Peyer's patch (tissue), 4 donors: ENCODE measurements at regions not wholly inside any gene's neighbourhood (a gene's known extent, or its start where the extent isn't known, plus 50 kb on each side); places are given as distances from the start of the nearest gene placed in this dataset.

Experiments
- DNase-seq, 3 donors: peaks; one replicate each; pipeline ENCODE4 v3.0.0-alpha.2; 2017 to 2019
- H3K27ac ChIP-seq, 4 donors: fragments of 200-600 bp; sonication (generic); one replicate each; pipeline ENCODE4 v1.5.1; 2016 to 2019
- H3K27me3 ChIP-seq, 2 donors: fragments of 200-600 bp; sonication (generic); one replicate each; pipeline ENCODE4 v1.5.1; 2019
- H3K36me3 ChIP-seq, 3 donors: fragments of 200-600 bp; sonication (generic); one replicate each; pipeline ENCODE4 v1.5.1; 2016 to 2019
- H3K4me1 ChIP-seq, 4 donors: fragments of 200-600 bp; sonication (generic); one replicate each; pipeline ENCODE4 v1.5.1; 2016 to 2019
- H3K4me3 ChIP-seq, 4 donors: fragments of 200-600 bp; sonication (generic); 1 replicate in 3 of 4; 2 replicates in 1 of 4; pipeline ENCODE4 v1.5.1; 2016 to 2019; ENCODE audit warnings: mild to moderate bottlenecking in 1 of 4
- H3K9me3 ChIP-seq, 4 donors: fragments of 200-600 bp; sonication (generic); one replicate each; pipeline ENCODE4 v1.5.1; 2016 to 2019; ENCODE audit warnings: mild to moderate bottlenecking in 1 of 4
- CTCF ChIP-seq, 6 experiments: fragments of 450-650 bp in 4 of 6; fragments of 200-600 bp in 2 of 6; sonication (generic) in 1 of 6; IDR thresholded peaks; one replicate each; pipeline ENCODE4 v1.5.1; 2017 to 2019; ENCODE audit warnings: antibody characterized with exemption in 6 of 6, mild to moderate bottlenecking in 3 of 6, moderate library complexity in 1 of 6
- POLR2A ChIP-seq, 2 donors: fragments of 450-650 bp; IDR thresholded peaks; one replicate each; pipeline ENCODE4 v1.5.1; 2017; ENCODE audit warnings: antibody characterized with exemption in 2 of 2, mild to moderate bottlenecking in 2 of 2, moderate library complexity in 2 of 2

DNA sequence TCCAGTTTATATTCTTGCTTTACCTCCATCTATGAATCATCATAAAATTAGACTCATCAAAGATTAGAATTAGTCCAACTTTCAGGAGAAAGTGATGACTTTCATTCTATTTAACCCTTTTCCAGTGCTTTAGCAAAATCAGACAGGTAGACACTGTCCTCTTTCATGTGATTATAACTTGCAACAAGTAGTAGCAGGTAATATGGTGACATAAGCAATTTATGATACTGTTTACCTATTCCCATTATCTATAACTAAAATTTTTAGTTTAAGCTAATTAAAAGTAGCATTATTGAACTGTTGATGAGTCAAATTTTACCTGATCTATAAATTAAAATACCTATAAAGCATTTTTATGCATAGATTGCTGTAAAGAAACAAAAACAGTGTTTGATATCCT lies 351.6 kb downstream of the SEC23A start:
- Histone ChIP-seq H3K4me3 (no peak overlapping the region), H3K27ac (no peak overlapping the region), H3K9me3 (no peaks in the 10 kb centered on the region), H3K36me3 (no peaks in the 10 kb centered on the region), H3K4me1 (no peaks in the 10 kb centered on the region), H3K27me3 (no peaks in the 10 kb centered on the region)
- DNase-seq: no peak
- TF ChIP-seq POLR2A (IDR thresholded peaks at IDR 0.05) (no peak), CTCF (IDR thresholded peaks at IDR 0.05) (no peak)

GRCh38 chr14:38749936-38750335 lies 353.1 kb downstream of the SEC23A start:
- TF ChIP-seq POLR2A (IDR thresholded peaks at IDR 0.05) (no peak), CTCF (IDR thresholded peaks at IDR 0.05) (no peak)
- no peaks in the 10 kb centered on the region for H3K27me3 ChIP-seq
- peak in 1 of 3 donors; percentile 63 for DNase-seq
- no peaks in the 10 kb centered on the region for H3K36me3 ChIP-seq
- no peak overlapping the region for H3K4me3 ChIP-seq
- no peaks in the 10 kb centered on the region for H3K4me1 ChIP-seq
- no peaks in the 10 kb centered on the region for H3K9me3 ChIP-seq
- H3K27ac ChIP-seq: no peak overlapping the region

GRCh38 chr14:38745861-38746260 lies 357.2 kb downstream of the SEC23A start:
- TF ChIP-seq POLR2A (IDR thresholded peaks at IDR 0.05): no peak
- no peak for TF ChIP-seq CTCF (IDR thresholded peaks at IDR 0.05)
- H3K9me3 ChIP-seq: no peaks in the 10 kb centered on the region
- H3K4me3 ChIP-seq: no peak overlapping the region
- H3K27ac ChIP-seq: no peak overlapping the region
- no peaks in the 10 kb centered on the region for H3K27me3 ChIP-seq
- no peaks in the 10 kb centered on the region for H3K36me3 ChIP-seq
- H3K4me1 ChIP-seq: no peaks in the 10 kb centered on the region
- DNase-seq: no peak

GRCh38 chr14:38743966-38744584 lies 359.0 kb downstream of the SEC23A start:
- TF ChIP-seq CTCF (IDR thresholded peaks at IDR 0.05) (no peak), POLR2A (IDR thresholded peaks at IDR 0.05) (no peak)
- no peaks in the 10 kb centered on the region for H3K27me3 ChIP-seq
- H3K9me3 ChIP-seq: no peaks in the 10 kb centered on the region
- H3K4me3 ChIP-seq: no peak overlapping the region
- H3K36me3 ChIP-seq: no peaks in the 10 kb centered on the region
- H3K27ac ChIP-seq: no peak overlapping the region
- DNase-seq: no peak
- H3K4me1 ChIP-seq: no peaks in the 10 kb centered on the region

GRCh38 chr14:38737686-38738407 lies 365.2 kb downstream of the SEC23A start:
- H3K4me3 ChIP-seq: no peak overlapping the region
- no peaks in the 10 kb centered on the region for H3K9me3 ChIP-seq
- H3K27me3 ChIP-seq: no peaks in the 10 kb centered on the region
- H3K36me3 ChIP-seq: no peaks in the 10 kb centered on the region
- H3K4me1 ChIP-seq: no peaks in the 10 kb centered on the region
- TF ChIP-seq POLR2A (IDR thresholded peaks at IDR 0.05) (no peak), CTCF (IDR thresholded peaks at IDR 0.05) (no peak)
- H3K27ac ChIP-seq: no peak overlapping the region
- DNase-seq: no peak
